ENCODE measurements at regions not wholly inside any gene's neighbourhood (a gene's known extent, or its start where the extent isn't known, plus 50 kb on each side); places are given as distances from the start of the nearest gene placed in this dataset.

DNA sequence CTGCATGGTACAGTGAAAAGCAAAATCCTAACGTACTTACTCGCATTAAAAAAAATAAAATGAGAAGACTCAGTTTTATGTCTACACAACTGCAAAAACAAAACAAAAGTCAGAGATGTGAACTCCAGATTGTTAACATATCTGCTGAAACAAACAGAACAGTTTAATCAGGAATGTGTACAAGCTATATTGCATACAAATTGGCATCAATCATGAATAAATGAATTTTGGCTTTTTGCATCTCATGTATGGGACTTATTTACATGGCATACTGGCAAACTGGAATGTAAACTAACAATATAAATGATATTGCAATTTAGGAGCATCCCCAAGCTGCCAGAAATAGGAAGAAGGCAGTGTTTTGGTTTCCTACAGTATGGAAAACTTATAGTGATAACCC lies 79.6 kb upstream of the NSMCE3 start:
- Histone ChIP-seq H3K4me3 (ENCODE audit: insufficient read depth, low read depth, low read length) (no peak overlapping the region), H3K18ac (ENCODE audit: low read depth, low read length) (no peak overlapping the region), H3K79me1 (ENCODE audit: low read depth in 1 of 2, low read length in 2 of 2) (no peaks in the 10 kb centered on the region), H2BK120ac (ENCODE audit: low read depth, low read length) (no peak overlapping the region), H4K8ac (ENCODE audit: low read depth in 2 of 2, low read length in 2 of 2) (no peak overlapping the region), H4K20me1 (ENCODE audit: insufficient read depth, low read length) (no peaks in the 10 kb centered on the region), H3K4me2 (ENCODE audit: low read depth, low read length) (no peak overlapping the region), H4K91ac (ENCODE audit: insufficient read depth, low read depth, low read length) (no peak overlapping the region), H2BK15ac (ENCODE audit: low read depth, low read length) (no peak overlapping the region), H3K14ac (replicated peaks; ENCODE audit: low read depth, low read length) (no peak overlapping the region), H3K4me1 (ENCODE audit: control insufficient read depth, insufficient read depth, low read length) (no peaks in the 10 kb centered on the region), H4K5ac (ENCODE audit: low read depth, low read length) (no peak overlapping the region), H3K9me3 (ENCODE audit: control insufficient read depth, insufficient read depth, low read length) (no peaks in the 10 kb centered on the region), H3K56ac (ENCODE audit: extremely low read depth, insufficient read depth, low read length) (no peak overlapping the region), H3K27me3 (ENCODE audit: control insufficient read depth, insufficient read depth, low read length) (peaks cover 8% of the 10 kb centered on the region), H2AK5ac (ENCODE audit: low read depth, low read length) (no peak overlapping the region), H2AFZ (replicated peaks; ENCODE audit: low read length, poor library complexity) (no peak overlapping the region), H3K27ac (ENCODE audit: insufficient read depth, low read length) (no peak overlapping the region), H3K36me3 (ENCODE audit: control insufficient read depth, insufficient read depth, low read length) (no peaks in the 10 kb centered on the region), H3K23ac (ENCODE audit: low read depth, low read length) (no peak overlapping the region), H2AK9ac (replicated peaks; ENCODE audit: low read depth, low read length, poor library complexity) (no peak overlapping the region), H2BK5ac (ENCODE audit: low read depth, low read length, poor library complexity, severe bottlenecking) (no peak overlapping the region), H2BK20ac (ENCODE audit: low read depth, low read length) (no peak overlapping the region), H3K9me1 (ENCODE audit: insufficient read depth, low read length) (no peaks in the 10 kb centered on the region), H3K4ac (ENCODE audit: low read depth, low read length) (no peak overlapping the region), H3K9ac (ENCODE audit: low read depth, low read length) (no peak overlapping the region)
- dilution Hi-C loops (cut with HindIII; ENCODE audit: low sequenced_read_pairs, unreplicated experiment) = no loop called here
- ATAC-seq (ENCODE audit: low read depth) (no peak), DNase-seq (no peak)
- intact Hi-C loops (cut with micrococcal nuclease) = no loop called here
- TF ChIP-seq POLR2A (IDR thresholded peaks at IDR 0.05; ENCODE audit: low read depth, low read length) (no peak), SMC3 (IDR thresholded peaks at IDR 0.05; ENCODE audit: low read depth, low read length) (no peak), RAD21 (IDR thresholded peaks at IDR 0.05; ENCODE audit: low read length) (no peak), MAZ (IDR thresholded peaks at IDR 0.05; ENCODE audit: borderline replicate concordance, low read depth, low read length) (no peak)
- TF ChIP-seq, protein P1, sequence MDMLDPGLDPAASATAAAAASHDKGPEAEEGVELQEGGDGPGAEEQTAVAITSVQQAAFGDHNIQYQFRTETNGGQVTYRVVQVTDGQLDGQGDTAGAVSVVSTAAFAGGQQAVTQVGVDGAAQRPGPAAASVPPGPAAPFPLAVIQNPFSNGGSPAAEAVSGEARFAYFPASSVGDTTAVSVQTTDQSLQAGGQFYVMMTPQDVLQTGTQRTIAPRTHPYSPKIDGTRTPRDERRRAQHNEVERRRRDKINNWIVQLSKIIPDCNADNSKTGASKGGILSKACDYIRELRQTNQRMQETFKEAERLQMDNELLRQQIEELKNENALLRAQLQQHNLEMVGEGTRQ (IDR thresholded peaks at IDR 0.05; ENCODE audit: low read depth, low read length) = no peak
- in situ Hi-C loops (cut with MboI; ENCODE audit: low sequenced_read_pairs) = no loop called here
- BruUV-seq (replicated peaks) = no TSS peak
- WGBS, 2 experiments (ENCODE audit: extremely low coverage in 2 of 2, insufficient read length in 1 of 2) = no CpG with 5 or more reads among the region's 2 CpGs
- ChIA-PET POLR2A (ENCODE audit: unreplicated experiment) (no interaction called here), CTCF (no interaction called here)
